Bronchial epithelial cell (primary cell): ENCODE measurements at regions not wholly inside any gene's neighbourhood (a gene's known extent, or its start where the extent isn't known, plus 50 kb on each side); places are given as distances from the start of the nearest gene placed in this dataset.
A peak's percentile ranks its signal among the peaks of the same experiment; 100 is the strongest.

Experiments
- DNase-seq: peaks from one replicate; pipeline ENCODE4 v3.0.0-alpha.2; 2010; ENCODE audit warnings: low read depth
- FAIRE-seq: peaks from 2 replicates; lab custom pipeline; 2011; peaks lifted over from hg19 to GRCh38; lab: Jason Lieb, UNC
- H3K27me3 ChIP-seq: 2 replicates; pipeline ENCODE4 v1.5.1; 2011; ENCODE audit warnings: low read length; ENCODE audit not compliant: control insufficient read depth, insufficient read depth
- H3K36me3 ChIP-seq: 2 replicates; pipeline ENCODE4 v1.5.1; 2011; ENCODE audit warnings: low read length; ENCODE audit not compliant: control insufficient read depth, insufficient read depth
- H3K4me3 ChIP-seq: 2 replicates; pipeline ENCODE4 v1.5.1; 2011; ENCODE audit warnings: mild to moderate bottlenecking, low read depth, low read length, control low read depth
- TF ChIP-seq, protein P1 (sequence below): IDR thresholded peaks from 2 replicates; pipeline ENCODE4 v1.5.1; 2011; ENCODE audit warnings: mild to moderate bottlenecking, moderate library complexity, low read length, control low read depth, inconsistent platforms; ENCODE audit not compliant: insufficient read depth, severe bottlenecking

DNA sequence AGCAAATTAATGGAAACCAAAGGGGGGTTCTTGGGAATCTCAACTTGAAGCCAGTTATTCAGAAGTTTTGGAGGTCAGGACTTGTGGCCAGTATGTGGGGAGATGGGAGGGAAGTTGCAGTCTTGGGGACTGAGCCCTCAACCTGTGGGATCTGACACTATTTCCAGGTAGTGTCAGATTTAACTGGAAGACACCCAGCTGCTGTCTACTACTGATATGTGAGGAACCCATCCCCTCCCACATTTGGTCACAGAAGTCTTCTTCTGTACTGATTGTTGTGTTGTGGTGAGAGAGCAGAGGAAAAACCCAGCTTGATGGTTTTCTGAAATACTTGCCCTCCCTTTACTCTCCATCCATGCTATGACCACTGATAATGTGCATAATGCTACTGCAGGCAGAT lies 134.0 kb downstream of the QRSL1 start:
- TF ChIP-seq, protein P1, sequence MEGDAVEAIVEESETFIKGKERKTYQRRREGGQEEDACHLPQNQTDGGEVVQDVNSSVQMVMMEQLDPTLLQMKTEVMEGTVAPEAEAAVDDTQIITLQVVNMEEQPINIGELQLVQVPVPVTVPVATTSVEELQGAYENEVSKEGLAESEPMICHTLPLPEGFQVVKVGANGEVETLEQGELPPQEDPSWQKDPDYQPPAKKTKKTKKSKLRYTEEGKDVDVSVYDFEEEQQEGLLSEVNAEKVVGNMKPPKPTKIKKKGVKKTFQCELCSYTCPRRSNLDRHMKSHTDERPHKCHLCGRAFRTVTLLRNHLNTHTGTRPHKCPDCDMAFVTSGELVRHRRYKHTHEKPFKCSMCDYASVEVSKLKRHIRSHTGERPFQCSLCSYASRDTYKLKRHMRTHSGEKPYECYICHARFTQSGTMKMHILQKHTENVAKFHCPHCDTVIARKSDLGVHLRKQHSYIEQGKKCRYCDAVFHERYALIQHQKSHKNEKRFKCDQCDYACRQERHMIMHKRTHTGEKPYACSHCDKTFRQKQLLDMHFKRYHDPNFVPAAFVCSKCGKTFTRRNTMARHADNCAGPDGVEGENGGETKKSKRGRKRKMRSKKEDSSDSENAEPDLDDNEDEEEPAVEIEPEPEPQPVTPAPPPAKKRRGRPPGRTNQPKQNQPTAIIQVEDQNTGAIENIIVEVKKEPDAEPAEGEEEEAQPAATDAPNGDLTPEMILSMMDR: no peak
- H3K4me3 ChIP-seq: no peak overlapping the region
- FAIRE-seq (peak; percentile 50), DNase-seq (no peak)
- H3K27me3 ChIP-seq: no peaks in the 10 kb centered on the region
- H3K36me3 ChIP-seq: no peaks in the 10 kb centered on the region

DNA sequence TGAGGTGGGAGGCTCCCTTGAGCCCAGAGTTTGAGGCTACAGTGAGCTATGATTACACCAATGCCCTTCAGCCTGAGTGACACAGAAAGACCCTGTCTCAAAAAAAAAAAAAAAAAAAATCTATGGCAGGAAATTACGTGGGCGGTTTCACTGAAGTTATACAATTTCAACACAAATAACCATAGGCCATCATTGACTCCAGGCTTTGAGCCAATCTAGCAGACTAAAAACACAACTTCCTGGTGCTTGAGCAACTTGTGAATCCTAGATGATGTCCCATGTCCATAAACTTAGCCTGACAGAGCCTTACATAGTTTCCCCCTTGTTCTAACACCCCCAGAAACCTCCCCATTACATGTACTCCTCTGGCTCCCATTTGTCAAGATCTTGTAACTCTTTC lies 131.8 kb downstream of the QRSL1 start:
- DNase-seq (no peak), FAIRE-seq (no peak)
- Histone ChIP-seq H3K4me3 (no peak overlapping the region), H3K36me3 (no peaks in the 10 kb centered on the region), H3K27me3 (no peaks in the 10 kb centered on the region)
- TF ChIP-seq, protein P1: no peak

DNA sequence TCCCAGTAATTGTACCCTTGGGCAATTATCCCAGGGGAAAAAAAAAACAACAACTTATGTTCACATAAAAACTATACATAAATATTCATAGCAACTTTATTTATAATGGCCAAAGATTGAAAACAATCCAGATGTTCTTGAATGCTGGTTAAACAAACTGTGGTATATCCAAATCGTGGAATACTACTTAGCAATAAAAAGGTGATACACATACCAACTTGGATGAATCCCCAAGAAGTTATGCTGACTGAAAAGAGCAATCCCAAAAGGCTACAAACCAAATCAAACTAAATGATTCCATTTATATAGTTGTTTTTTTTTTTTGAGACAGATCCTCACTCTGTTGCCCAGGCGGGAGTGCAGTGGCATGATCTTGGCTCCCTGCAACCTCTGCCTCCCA lies 129.7 kb downstream of the QRSL1 start:
- H3K4me3 ChIP-seq: no peak overlapping the region
- TF ChIP-seq, protein P1: no peak
- H3K27me3 ChIP-seq: no peaks in the 10 kb centered on the region
- FAIRE-seq (no peak), DNase-seq (no peak)
- H3K36me3 ChIP-seq: no peaks in the 10 kb centered on the region

DNA sequence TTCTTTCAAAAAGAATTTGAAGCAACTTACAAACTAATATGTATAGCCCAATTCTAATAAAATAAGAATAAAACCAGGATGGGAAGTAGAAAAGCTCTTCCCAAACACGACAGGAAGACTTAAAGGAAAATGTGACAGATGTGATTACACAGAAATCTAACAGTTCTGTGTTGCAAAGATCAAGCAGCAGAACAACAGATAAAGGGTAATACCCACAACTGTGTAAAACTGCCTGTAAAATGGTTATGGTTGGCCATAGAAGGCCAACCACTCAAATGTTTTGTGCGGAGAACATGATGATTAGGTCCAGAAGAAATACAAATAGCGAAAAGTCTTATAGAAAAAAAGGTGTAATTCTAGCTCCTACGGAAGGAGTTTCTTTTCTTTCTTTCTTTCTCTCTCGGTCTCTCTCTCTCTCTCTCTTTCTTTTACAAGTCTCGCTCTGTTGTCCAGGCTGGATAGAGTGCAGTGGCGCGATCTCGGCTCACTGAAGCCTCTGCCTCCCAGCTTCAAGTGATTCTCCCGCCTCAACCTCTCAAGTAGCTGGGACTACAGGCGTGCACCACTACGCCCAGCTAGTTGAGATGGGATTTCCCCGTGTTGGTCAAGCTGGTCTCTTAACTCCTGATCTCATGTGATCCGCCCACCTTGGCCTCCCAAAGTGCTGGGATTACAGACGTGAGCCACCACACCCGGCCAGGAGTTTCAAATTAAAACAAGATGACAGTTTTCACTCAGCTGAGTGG lies 128.5 kb downstream of the QRSL1 start:
- Histone ChIP-seq H3K36me3 (no peaks in the 10 kb centered on the region), H3K4me3 (no peak overlapping the region), H3K27me3 (no peaks in the 10 kb centered on the region)
- TF ChIP-seq, protein P1: no peak
- DNase-seq (no peak), FAIRE-seq (no peak)

DNA sequence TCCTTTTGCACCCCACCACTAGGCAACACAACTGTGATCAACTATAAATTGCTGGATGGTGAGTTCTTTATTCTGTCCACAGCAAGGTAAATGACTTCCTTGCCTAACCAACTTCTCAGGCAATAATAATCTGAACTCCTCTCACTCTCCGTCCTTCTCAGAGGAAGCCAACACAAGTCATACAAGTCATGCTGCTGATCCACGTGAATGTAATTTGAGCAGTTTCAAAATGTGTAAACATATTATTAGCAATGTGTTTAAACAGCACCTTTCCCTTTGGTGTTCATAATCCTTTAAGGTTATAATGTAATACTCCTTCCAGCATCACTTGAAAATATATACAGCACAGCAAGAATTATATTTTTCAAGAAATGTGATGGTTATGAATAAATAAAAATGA lies 127.9 kb downstream of the QRSL1 start:
- DNase-seq: peak; percentile 92

More for the DNA sequence above, 127.9 kb downstream of the QRSL1 start:
- TF ChIP-seq, protein P1: no peak
- H3K4me3 ChIP-seq: no peak overlapping the region
- no peaks in the 10 kb centered on the region for H3K36me3 ChIP-seq
- FAIRE-seq: peak; percentile 47
- H3K27me3 ChIP-seq: no peaks in the 10 kb centered on the region
